Skeletal muscle cell (primary cell): ENCODE measurements at regions not wholly inside any gene's neighbourhood (a gene's known extent, or its start where the extent isn't known, plus 50 kb on each side); places are given as distances from the start of the nearest gene placed in this dataset.

ENCODE experiments used
- DNase-seq: peaks from one replicate; pipeline ENCODE4 v3.0.0-alpha.2; 2010; ENCODE audit warnings: low read depth
- H3K4me3 ChIP-seq: 2 replicates; pipeline ENCODE4 v1.5.1; 2011; ENCODE audit warnings: low read depth, mild to moderate bottlenecking, control low read depth, low read length, moderate library complexity

GRCh38 chr22:48883211-48883960 is 944.3 kb downstream of the BRD1 start:
- H3K4me3 ChIP-seq: no peak overlapping the region

GRCh38 chr22:48882636-48883200 is 945.0 kb downstream of the BRD1 start:
- no peak for DNase-seq

More at GRCh38 chr22:48883211-48883960, 944.3 kb downstream of the BRD1 start:
- no peak for DNase-seq

GRCh38 chr22:48881326-48881980 is 946.2 kb downstream of the BRD1 start:
- H3K4me3 ChIP-seq: no peak overlapping the region
- no peak for DNase-seq

More at GRCh38 chr22:48882636-48883200, 945.0 kb downstream of the BRD1 start:
- no peak overlapping the region for H3K4me3 ChIP-seq

- DNase-seq: no peak
- no peak overlapping the region for H3K4me3 ChIP-seq
Observed at GRCh38 chr22:48880749-48881148, 946.9 kb downstream of the BRD1 start.

GRCh38 chr22:48876951-48877350 is 950.7 kb downstream of the BRD1 start:
- no peak overlapping the region for H3K4me3 ChIP-seq
- no peak for DNase-seq

GRCh38 chr22:48874956-48875355 is 952.7 kb downstream of the BRD1 start:
- DNase-seq: no peak
- H3K4me3 ChIP-seq: no peak overlapping the region

GRCh38 chr22:48873191-48873520 is 954.5 kb downstream of the BRD1 start:
- H3K4me3 ChIP-seq: no peak overlapping the region
- DNase-seq: no peak

GRCh38 chr22:48872271-48873190 is 955.1 kb downstream of the BRD1 start:
- no peak overlapping the region for H3K4me3 ChIP-seq
- DNase-seq: no peak

GRCh38 chr22:48871176-48871840 is 956.4 kb downstream of the BRD1 start:
- DNase-seq: no peak
- no peak overlapping the region for H3K4me3 ChIP-seq

- DNase-seq: no peak
- no peak overlapping the region for H3K4me3 ChIP-seq
Observed at GRCh38 chr22:48870436-48870835, 957.2 kb downstream of the BRD1 start.

GRCh38 chr22:48869788-48870187 is 957.9 kb downstream of the BRD1 start:
- DNase-seq: no peak

GRCh38 chr22:48869161-48869560 is 958.5 kb downstream of the BRD1 start:
- DNase-seq: no peak
- no peak overlapping the region for H3K4me3 ChIP-seq

More at GRCh38 chr22:48869788-48870187, 957.9 kb downstream of the BRD1 start:
- no peak overlapping the region for H3K4me3 ChIP-seq

GRCh38 chr22:48868554-48868953 is 959.1 kb downstream of the BRD1 start:
- DNase-seq: no peak
- no peak overlapping the region for H3K4me3 ChIP-seq

- no peak overlapping the region for H3K4me3 ChIP-seq
- no peak for DNase-seq
Observed at GRCh38 chr22:48867891-48868290, 959.8 kb downstream of the BRD1 start.

GRCh38 chr22:48866906-48867681 is 960.6 kb downstream of the BRD1 start:
- no peak overlapping the region for H3K4me3 ChIP-seq
- no peak for DNase-seq

GRCh38 chr22:48864748-48865147 is 962.9 kb downstream of the BRD1 start:
- no peak for DNase-seq
- no peak overlapping the region for H3K4me3 ChIP-seq

- DNase-seq: no peak
- no peak overlapping the region for H3K4me3 ChIP-seq
Observed at GRCh38 chr22:48863965-48864528, 963.6 kb downstream of the BRD1 start.

- no peak for DNase-seq
- H3K4me3 ChIP-seq: no peak overlapping the region
Observed at GRCh38 chr22:48860557-48860956, 967.1 kb downstream of the BRD1 start.
